ENCODE measurements at regions not wholly inside any gene's neighbourhood (a gene's known extent, or its start where the extent isn't known, plus 50 kb on each side); places are given as distances from the start of the nearest gene placed in this dataset.
A peak's percentile ranks its signal among the peaks of the same experiment; 100 is the strongest.

- no peaks in the 10 kb centered on the region for H3K27me3 ChIP-seq (ENCODE audit: insufficient read depth, low read length)
- WGBS (ENCODE audit: extremely low coverage, insufficient coverage, insufficient read length): no CpG with 5 or more reads among the region's 2 CpGs
- H2BK12ac ChIP-seq (ENCODE audit: low read length): no peak overlapping the region
- no peak overlapping the region for H4K91ac ChIP-seq (ENCODE audit: low read depth, low read length)
- no peaks in the 10 kb centered on the region for H3K79me1 ChIP-seq (ENCODE audit: low read length)
- H3K9ac ChIP-seq (ENCODE audit: low read length): no peak overlapping the region
- DNase-seq: no peak
- peaks cover 2% of the 10 kb centered on the region in 2 experiments for H3K36me3 ChIP-seq (ENCODE audit: control insufficient read depth in 1 of 2, insufficient read depth in 2 of 2, low read length in 2 of 2)
- H3K23ac ChIP-seq (ENCODE audit: low read length): no peak overlapping the region
- H3K27ac ChIP-seq (ENCODE audit: low read depth, low read length): no peak overlapping the region
- no peak overlapping the region for H3K14ac ChIP-seq (ENCODE audit: low read length)
- H3K79me2 ChIP-seq (ENCODE audit: control insufficient read depth, insufficient read depth, low read length, poor library complexity): no peaks in the 10 kb centered on the region
- H3K18ac ChIP-seq (ENCODE audit: low read length): no peak overlapping the region
- peaks cover 1% of the 10 kb centered on the region for H3K9me3 ChIP-seq (ENCODE audit: insufficient read depth, low read depth, low read length)
- no peak overlapping the region for H3K4ac ChIP-seq (ENCODE audit: low read depth, low read length)
- H2AK5ac ChIP-seq (ENCODE audit: low read length): peak overlapping the region; percentile 49
- no peak overlapping the region for H3K4me3 ChIP-seq (ENCODE audit: low read depth, low read length)
- H3K4me2 ChIP-seq (ENCODE audit: low read length): no peak overlapping the region
- H2BK120ac ChIP-seq (ENCODE audit: insufficient read depth, low read length, poor library complexity): no peak overlapping the region
- H4K12ac ChIP-seq (ENCODE audit: low read depth, low read length): no peak overlapping the region
- peaks cover 3 to 6% of the 10 kb centered on the region in 2 experiments for H3K4me1 ChIP-seq (ENCODE audit: control insufficient read depth in 1 of 2, insufficient read depth in 2 of 2, low read length in 2 of 2)
- no peak overlapping the region for H2BK5ac ChIP-seq (ENCODE audit: low read depth, low read length, poor library complexity)
- no peak overlapping the region for H2AFZ ChIP-seq (ENCODE audit: insufficient read depth, low read length, poor library complexity)
- H4K8ac ChIP-seq (ENCODE audit: low read depth, low read length): no peak overlapping the region
Measured at GRCh38 chr6:4302524-4302923, 167.1 kb upstream of the ECI2 start.

DNA sequence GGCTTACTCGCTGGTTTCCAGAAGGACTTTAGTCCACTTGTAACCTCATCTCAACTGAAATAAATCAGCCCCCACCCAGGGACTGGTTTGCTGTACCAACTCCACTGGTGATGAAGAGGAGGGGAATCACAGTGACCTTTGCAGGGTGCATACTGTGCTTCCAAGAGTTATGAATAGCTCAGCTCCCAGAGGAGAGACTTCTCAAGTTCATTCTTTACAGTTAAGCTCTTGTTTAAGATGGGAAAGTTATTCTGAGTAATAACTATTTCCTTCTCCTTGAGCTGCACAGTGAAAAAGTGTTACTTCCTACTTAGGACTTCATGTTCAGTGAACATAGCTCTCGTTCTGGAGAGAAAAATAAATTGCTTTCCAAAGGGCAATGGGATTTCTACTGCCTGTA, 166.5 kb upstream of the ECI2 start:
- Histone ChIP-seq H2BK5ac (ENCODE audit: low read depth, low read length, poor library complexity) (no peak overlapping the region), H4K8ac (ENCODE audit: low read depth, low read length) (no peak overlapping the region), H3K14ac (ENCODE audit: low read length) (no peak overlapping the region), H3K9me3 (ENCODE audit: insufficient read depth, low read depth, low read length) (peaks cover 1% of the 10 kb centered on the region), H3K9ac (ENCODE audit: low read length) (no peak overlapping the region), H3K36me3 (ENCODE audit: control insufficient read depth in 1 of 2, insufficient read depth in 2 of 2, low read length in 2 of 2) (peaks cover 3% of the 10 kb centered on the region in 2 experiments), H3K18ac (ENCODE audit: low read length) (no peak overlapping the region), H4K91ac (ENCODE audit: low read depth, low read length) (no peak overlapping the region), H3K4me1 (ENCODE audit: control insufficient read depth in 1 of 2, insufficient read depth in 2 of 2, low read length in 2 of 2) (peaks cover 4 to 12% of the 10 kb centered on the region in 2 experiments), H3K79me1 (ENCODE audit: low read length) (no peaks in the 10 kb centered on the region), H2BK120ac (ENCODE audit: insufficient read depth, low read length, poor library complexity) (no peak overlapping the region), H2AK5ac (ENCODE audit: low read length) (no peak overlapping the region), H3K79me2 (ENCODE audit: control insufficient read depth, insufficient read depth, low read length, poor library complexity) (no peaks in the 10 kb centered on the region), H4K12ac (ENCODE audit: low read depth, low read length) (no peak overlapping the region), H3K27me3 (ENCODE audit: insufficient read depth, low read length) (no peaks in the 10 kb centered on the region), H3K4ac (ENCODE audit: low read depth, low read length) (no peak overlapping the region), H3K4me3 (ENCODE audit: low read depth, low read length) (no peak overlapping the region), H2AFZ (ENCODE audit: insufficient read depth, low read length, poor library complexity) (no peak overlapping the region), H3K23ac (ENCODE audit: low read length) (no peak overlapping the region), H3K4me2 (ENCODE audit: low read length) (no peak overlapping the region), H2BK12ac (ENCODE audit: low read length) (no peak overlapping the region), H3K27ac (ENCODE audit: low read depth, low read length) (no peak overlapping the region)
- DNase-seq: no peak
- no CpG with 5 or more reads among the region's 2 CpGs for WGBS (ENCODE audit: extremely low coverage, insufficient coverage, insufficient read length)

DNA sequence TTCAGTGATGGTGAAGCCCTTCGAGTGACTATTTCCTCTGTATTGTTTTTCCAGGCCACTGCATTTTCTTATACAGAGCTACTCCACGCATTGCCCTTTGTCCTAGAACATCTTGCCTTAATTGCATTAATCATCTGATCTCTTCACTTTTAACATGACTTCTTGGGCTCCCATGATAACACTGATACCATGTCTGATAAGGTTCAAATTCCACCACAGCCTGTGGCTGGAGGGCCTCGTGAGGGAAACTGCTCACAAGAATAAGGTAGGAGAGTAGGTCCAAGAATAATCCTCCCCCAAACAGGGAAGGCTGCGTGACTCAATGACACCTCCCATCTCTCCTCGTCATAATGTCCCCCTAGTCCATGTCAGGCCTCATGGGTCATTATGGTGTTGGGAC, 165.5 kb upstream of the ECI2 start:
- Histone ChIP-seq H3K14ac (ENCODE audit: low read length) (no peak overlapping the region), H3K36me3 (ENCODE audit: control insufficient read depth in 1 of 2, insufficient read depth in 2 of 2, low read length in 2 of 2) (peaks cover 3% of the 10 kb centered on the region in 2 experiments), H2AK5ac (ENCODE audit: low read length) (no peak overlapping the region), H3K4ac (ENCODE audit: low read depth, low read length) (no peak overlapping the region), H4K8ac (ENCODE audit: low read depth, low read length) (no peak overlapping the region), H3K79me1 (ENCODE audit: low read length) (no peaks in the 10 kb centered on the region), H2BK5ac (ENCODE audit: low read depth, low read length, poor library complexity) (no peak overlapping the region), H3K27ac (ENCODE audit: low read depth, low read length) (no peak overlapping the region), H2BK12ac (ENCODE audit: low read length) (no peak overlapping the region), H3K4me1 (ENCODE audit: control insufficient read depth in 1 of 2, insufficient read depth in 2 of 2, low read length in 2 of 2) (peaks cover 6 to 19% of the 10 kb centered on the region in 2 experiments), H3K79me2 (ENCODE audit: control insufficient read depth, insufficient read depth, low read length, poor library complexity) (no peaks in the 10 kb centered on the region), H3K9me3 (ENCODE audit: insufficient read depth, low read depth, low read length) (peaks cover 1% of the 10 kb centered on the region), H4K91ac (ENCODE audit: low read depth, low read length) (no peak overlapping the region), H3K27me3 (ENCODE audit: insufficient read depth, low read length) (no peaks in the 10 kb centered on the region), H3K4me3 (ENCODE audit: low read depth, low read length) (no peak overlapping the region), H3K9ac (ENCODE audit: low read length) (no peak overlapping the region), H3K23ac (ENCODE audit: low read length) (no peak overlapping the region), H3K18ac (ENCODE audit: low read length) (no peak overlapping the region), H2BK120ac (ENCODE audit: insufficient read depth, low read length, poor library complexity) (no peak overlapping the region), H3K4me2 (ENCODE audit: low read length) (no peak overlapping the region), H2AFZ (ENCODE audit: insufficient read depth, low read length, poor library complexity) (no peak overlapping the region), H4K12ac (ENCODE audit: low read depth, low read length) (no peak overlapping the region)
- no CpG with 5 or more reads among the region's 5 CpGs for WGBS (ENCODE audit: extremely low coverage, insufficient coverage, insufficient read length)
- DNase-seq: no peak

GRCh38 chr6:4299476-4299875, 164.1 kb upstream of the ECI2 start:
- H3K27me3 ChIP-seq (ENCODE audit: insufficient read depth, low read length): no peaks in the 10 kb centered on the region
- no peaks in the 10 kb centered on the region for H3K79me2 ChIP-seq (ENCODE audit: control insufficient read depth, insufficient read depth, low read length, poor library complexity)
- H3K18ac ChIP-seq (ENCODE audit: low read length): no peak overlapping the region
- H3K14ac ChIP-seq (ENCODE audit: low read length): no peak overlapping the region
- no peak overlapping the region for H3K4me3 ChIP-seq (ENCODE audit: low read depth, low read length)
- H2BK5ac ChIP-seq (ENCODE audit: low read depth, low read length, poor library complexity): no peak overlapping the region
- no peak overlapping the region for H2AFZ ChIP-seq (ENCODE audit: insufficient read depth, low read length, poor library complexity)
- peaks cover 3% of the 10 kb centered on the region in 2 experiments for H3K36me3 ChIP-seq (ENCODE audit: control insufficient read depth in 1 of 2, insufficient read depth in 2 of 2, low read length in 2 of 2)
- WGBS (ENCODE audit: extremely low coverage, insufficient coverage, insufficient read length): no CpG with 5 or more reads among the region's 4 CpGs
- no peak overlapping the region for H2BK12ac ChIP-seq (ENCODE audit: low read length)
- no peak for DNase-seq
- H3K4me1 ChIP-seq (ENCODE audit: control insufficient read depth in 1 of 2, insufficient read depth in 2 of 2, low read length in 2 of 2): peaks cover 6 to 19% of the 10 kb centered on the region in 2 experiments
- H3K23ac ChIP-seq (ENCODE audit: low read length): no peak overlapping the region
- H2BK120ac ChIP-seq (ENCODE audit: insufficient read depth, low read length, poor library complexity): no peak overlapping the region
- no peak overlapping the region for H4K8ac ChIP-seq (ENCODE audit: low read depth, low read length)
- no peak overlapping the region for H3K9ac ChIP-seq (ENCODE audit: low read length)
- no peak overlapping the region for H4K12ac ChIP-seq (ENCODE audit: low read depth, low read length)
- peaks cover 1% of the 10 kb centered on the region for H3K9me3 ChIP-seq (ENCODE audit: insufficient read depth, low read depth, low read length)
- no peak overlapping the region for H3K4me2 ChIP-seq (ENCODE audit: low read length)
- peaks cover 2% of the 10 kb centered on the region for H3K79me1 ChIP-seq (ENCODE audit: low read length)
- no peak overlapping the region for H3K4ac ChIP-seq (ENCODE audit: low read depth, low read length)
- H2AK5ac ChIP-seq (ENCODE audit: low read length): no peak overlapping the region
- H3K27ac ChIP-seq (ENCODE audit: low read depth, low read length): no peak overlapping the region
- no peak overlapping the region for H4K91ac ChIP-seq (ENCODE audit: low read depth, low read length)
